ENCODE measurements at regions not wholly inside any gene's neighbourhood (a gene's known extent, or its start where the extent isn't known, plus 50 kb on each side); places are given as distances from the start of the nearest gene placed in this dataset.
A peak's percentile ranks its signal among the peaks of the same experiment; 100 is the strongest.
"Not testable (repeated sequence)": the region's sequence is repeated elsewhere in the genome, so short reads cannot be mapped to it uniquely, and the experiment has no call there.

DNA sequence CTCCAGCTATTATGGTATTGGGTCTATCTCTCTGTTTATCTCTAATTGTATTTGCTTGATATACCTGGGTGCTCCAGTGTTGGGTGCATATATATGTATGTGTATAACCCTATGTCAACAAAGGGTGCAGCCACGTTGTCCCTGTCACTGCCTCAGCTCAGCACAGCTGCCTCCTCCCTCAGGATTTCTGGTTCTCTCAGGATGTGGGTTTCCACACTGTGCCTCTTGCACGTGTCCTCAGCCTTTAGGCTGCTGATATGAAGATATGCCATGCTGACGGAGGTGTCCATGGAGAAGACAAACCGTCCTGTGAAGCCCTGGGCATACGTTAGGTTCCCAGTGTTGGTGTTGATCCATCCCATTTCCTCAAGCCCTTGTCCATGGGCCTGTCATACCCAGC lies 791.2 kb downstream of the TMEM121 start (continued):
- TF ChIP-seq, protein P1, sequence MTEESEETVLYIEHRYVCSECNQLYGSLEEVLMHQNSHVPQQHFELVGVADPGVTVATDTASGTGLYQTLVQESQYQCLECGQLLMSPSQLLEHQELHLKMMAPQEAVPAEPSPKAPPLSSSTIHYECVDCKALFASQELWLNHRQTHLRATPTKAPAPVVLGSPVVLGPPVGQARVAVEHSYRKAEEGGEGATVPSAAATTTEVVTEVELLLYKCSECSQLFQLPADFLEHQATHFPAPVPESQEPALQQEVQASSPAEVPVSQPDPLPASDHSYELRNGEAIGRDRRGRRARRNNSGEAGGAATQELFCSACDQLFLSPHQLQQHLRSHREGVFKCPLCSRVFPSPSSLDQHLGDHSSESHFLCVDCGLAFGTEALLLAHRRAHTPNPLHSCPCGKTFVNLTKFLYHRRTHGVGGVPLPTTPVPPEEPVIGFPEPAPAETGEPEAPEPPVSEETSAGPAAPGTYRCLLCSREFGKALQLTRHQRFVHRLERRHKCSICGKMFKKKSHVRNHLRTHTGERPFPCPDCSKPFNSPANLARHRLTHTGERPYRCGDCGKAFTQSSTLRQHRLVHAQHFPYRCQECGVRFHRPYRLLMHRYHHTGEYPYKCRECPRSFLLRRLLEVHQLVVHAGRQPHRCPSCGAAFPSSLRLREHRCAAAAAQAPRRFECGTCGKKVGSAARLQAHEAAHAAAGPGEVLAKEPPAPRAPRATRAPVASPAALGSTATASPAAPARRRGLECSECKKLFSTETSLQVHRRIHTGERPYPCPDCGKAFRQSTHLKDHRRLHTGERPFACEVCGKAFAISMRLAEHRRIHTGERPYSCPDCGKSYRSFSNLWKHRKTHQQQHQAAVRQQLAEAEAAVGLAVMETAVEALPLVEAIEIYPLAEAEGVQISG (CRISPR knock-in tag; IDR thresholded peaks at IDR 0.05): no peak
- no peak for TF ChIP-seq ZNF746 (CRISPR knock-in tag; IDR thresholded peaks at IDR 0.05)
- TF ChIP-seq, protein P2, sequence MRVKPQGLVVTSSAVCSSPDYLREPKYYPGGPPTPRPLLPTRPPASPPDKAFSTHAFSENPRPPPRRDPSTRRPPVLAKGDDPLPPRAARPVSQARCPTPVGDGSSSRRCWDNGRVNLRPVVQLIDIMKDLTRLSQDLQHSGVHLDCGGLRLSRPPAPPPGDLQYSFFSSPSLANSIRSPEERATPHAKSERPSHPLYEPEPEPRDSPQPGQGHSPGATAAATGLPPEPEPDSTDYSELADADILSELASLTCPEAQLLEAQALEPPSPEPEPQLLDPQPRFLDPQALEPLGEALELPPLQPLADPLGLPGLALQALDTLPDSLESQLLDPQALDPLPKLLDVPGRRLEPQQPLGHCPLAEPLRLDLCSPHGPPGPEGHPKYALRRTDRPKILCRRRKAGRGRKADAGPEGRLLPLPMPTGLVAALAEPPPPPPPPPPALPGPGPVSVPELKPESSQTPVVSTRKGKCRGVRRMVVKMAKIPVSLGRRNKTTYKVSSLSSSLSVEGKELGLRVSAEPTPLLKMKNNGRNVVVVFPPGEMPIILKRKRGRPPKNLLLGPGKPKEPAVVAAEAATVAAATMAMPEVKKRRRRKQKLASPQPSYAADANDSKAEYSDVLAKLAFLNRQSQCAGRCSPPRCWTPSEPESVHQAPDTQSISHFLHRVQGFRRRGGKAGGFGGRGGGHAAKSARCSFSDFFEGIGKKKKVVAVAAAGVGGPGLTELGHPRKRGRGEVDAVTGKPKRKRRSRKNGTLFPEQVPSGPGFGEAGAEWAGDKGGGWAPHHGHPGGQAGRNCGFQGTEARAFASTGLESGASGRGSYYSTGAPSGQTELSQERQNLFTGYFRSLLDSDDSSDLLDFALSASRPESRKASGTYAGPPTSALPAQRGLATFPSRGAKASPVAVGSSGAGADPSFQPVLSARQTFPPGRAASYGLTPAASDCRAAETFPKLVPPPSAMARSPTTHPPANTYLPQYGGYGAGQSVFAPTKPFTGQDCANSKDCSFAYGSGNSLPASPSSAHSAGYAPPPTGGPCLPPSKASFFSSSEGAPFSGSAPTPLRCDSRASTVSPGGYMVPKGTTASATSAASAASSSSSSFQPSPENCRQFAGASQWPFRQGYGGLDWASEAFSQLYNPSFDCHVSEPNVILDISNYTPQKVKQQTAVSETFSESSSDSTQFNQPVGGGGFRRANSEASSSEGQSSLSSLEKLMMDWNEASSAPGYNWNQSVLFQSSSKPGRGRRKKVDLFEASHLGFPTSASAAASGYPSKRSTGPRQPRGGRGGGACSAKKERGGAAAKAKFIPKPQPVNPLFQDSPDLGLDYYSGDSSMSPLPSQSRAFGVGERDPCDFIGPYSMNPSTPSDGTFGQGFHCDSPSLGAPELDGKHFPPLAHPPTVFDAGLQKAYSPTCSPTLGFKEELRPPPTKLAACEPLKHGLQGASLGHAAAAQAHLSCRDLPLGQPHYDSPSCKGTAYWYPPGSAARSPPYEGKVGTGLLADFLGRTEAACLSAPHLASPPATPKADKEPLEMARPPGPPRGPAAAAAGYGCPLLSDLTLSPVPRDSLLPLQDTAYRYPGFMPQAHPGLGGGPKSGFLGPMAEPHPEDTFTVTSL (CRISPR knock-in tag; IDR thresholded peaks at IDR 0.05; ENCODE audit: borderline replicate concordance): no peak

DNA sequence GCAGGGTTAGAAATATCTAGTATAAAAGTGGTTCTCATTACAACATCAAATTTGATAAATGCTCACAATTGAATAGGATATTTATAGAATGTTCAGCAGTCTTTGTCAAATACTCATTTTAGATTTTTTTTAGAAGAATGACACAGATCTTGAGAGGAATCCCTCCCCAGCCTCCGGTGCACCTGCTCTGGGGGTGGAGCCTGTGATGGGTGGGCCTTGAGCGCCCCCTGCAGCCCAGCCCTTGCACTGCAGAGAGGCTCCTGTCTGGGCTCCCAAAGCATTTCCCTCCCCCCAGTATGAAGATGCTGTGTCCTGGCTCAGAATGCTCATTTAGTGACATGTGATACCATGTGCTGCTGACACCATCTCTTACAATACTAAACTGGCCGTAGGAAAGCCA lies 792.3 kb downstream of the TMEM121 start:
- intact Hi-C loops (cut with micrococcal nuclease; ENCODE audit: unreplicated experiment): no loop called here
- no peaks in the 10 kb centered on the region for H3K4me1 ChIP-seq (ENCODE audit: insufficient read depth, low read length)

DNA sequence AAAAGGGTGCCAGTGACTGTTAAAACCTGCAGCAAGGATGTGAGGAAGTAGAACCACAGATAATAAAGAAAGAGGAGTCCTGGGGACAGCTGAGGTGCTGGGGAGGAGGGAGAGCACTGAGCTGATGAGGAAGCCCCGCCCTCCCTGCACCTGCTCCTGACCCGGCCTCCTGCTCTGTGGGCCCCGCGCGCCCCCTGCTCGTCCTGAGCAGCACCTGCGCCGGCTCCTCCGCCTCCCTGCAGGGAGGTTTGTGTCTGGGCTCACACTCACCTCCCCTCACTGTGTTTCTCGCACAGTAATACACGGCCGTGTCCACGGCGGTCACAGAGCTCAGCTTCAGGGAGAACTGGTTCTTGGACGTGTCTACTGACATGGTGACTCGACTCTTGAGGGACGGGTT lies 797.6 kb downstream of the TMEM121 start:
- DNase-seq (ENCODE audit: low spot score); intact Hi-C loops (cut with micrococcal nuclease; ENCODE audit: unreplicated experiment); FAIRE-seq; H3K9ac ChIP-seq (ENCODE audit: insufficient read depth, low read depth, low read length); CTCF ChIA-PET (ENCODE audit: low intra/inter-chr PET ratio, low total read pairs); ATAC-seq; H3K4me1 ChIP-seq (ENCODE audit: insufficient read depth, low read length); H3K9me3 ChIP-seq (ENCODE audit: low read length); H3K36me3 ChIP-seq (replicated peaks in 1 of 2; ENCODE audit: control insufficient read depth in 1 of 2, insufficient read depth in 2 of 2, low read length in 2 of 2); POLR2A ChIA-PET; H2AFZ ChIP-seq (ENCODE audit: low read length); H3K4me3 ChIP-seq (replicated peaks in 1 of 3; ENCODE audit: insufficient read depth in 1 of 3, low read depth in 2 of 3, low read length in 3 of 3); BruUV-seq (replicated peaks); in situ Hi-C loops (cut with HindIII; ENCODE audit: extremely low pct_ligation_motif_present, low pct_unique_long_range_greater_than_20kb); H4K20me1 ChIP-seq (ENCODE audit: insufficient read depth, low read length); H3K79me2 ChIP-seq (ENCODE audit: insufficient read depth, low read length); H3K27me3 ChIP-seq (ENCODE audit: control insufficient read depth in 1 of 2, insufficient read depth in 2 of 2, low read length in 2 of 2); H3K4me2 ChIP-seq (ENCODE audit: low read depth, low read length); H3K27ac ChIP-seq (ENCODE audit: extremely low read length, insufficient read depth, low read length): not testable (repeated sequence)
- WGBS (ENCODE audit: low lambda C conversion rate): 25% methylated on average over 10 of the region's 17 CpGs

More for the DNA sequence above, 792.3 kb downstream of the TMEM121 start:
- Histone ChIP-seq H3K79me2 (ENCODE audit: insufficient read depth, low read length) (no peaks in the 10 kb centered on the region), H3K9ac (ENCODE audit: insufficient read depth, low read depth, low read length) (no peak overlapping the region), H4K20me1 (ENCODE audit: insufficient read depth, low read length) (no peaks in the 10 kb centered on the region), H3K4me3 (replicated peaks in 1 of 3; ENCODE audit: insufficient read depth in 1 of 3, low read depth in 2 of 3, low read length in 3 of 3) (no peak overlapping the region), H3K36me3 (replicated peaks in 1 of 2; ENCODE audit: control insufficient read depth in 1 of 2, insufficient read depth in 2 of 2, low read length in 2 of 2) (no peaks in the 10 kb centered on the region), H3K4me2 (ENCODE audit: low read depth, low read length) (no peak overlapping the region), H3K27me3 (ENCODE audit: control insufficient read depth in 1 of 2, insufficient read depth in 2 of 2, low read length in 2 of 2) (no peaks in the 10 kb centered on the region), H3K27ac (ENCODE audit: extremely low read length, insufficient read depth, low read length) (no peak overlapping the region), H3K9me3 (ENCODE audit: low read length) (no peaks in the 10 kb centered on the region), H2AFZ (ENCODE audit: low read length) (no peak overlapping the region)
- in situ Hi-C loops (cut with HindIII; ENCODE audit: extremely low pct_ligation_motif_present, low pct_unique_long_range_greater_than_20kb): no loop called here
- DNase-seq (ENCODE audit: low spot score) (no peak), FAIRE-seq (no peak), ATAC-seq (no peak)
- BruUV-seq (replicated peaks): no TSS peak
- CTCF ChIA-PET (ENCODE audit: low intra/inter-chr PET ratio, low total read pairs): interaction anchor here (0.9 kb wide), 1 partner anchor 10 kb away, joined by 3 read pairs; no protein-coding TSS in a partner anchor
- no peak for TF ChIP-seq ZNF432 (CRISPR knock-in tag; IDR thresholded peaks at IDR 0.05; ENCODE audit: borderline replicate concordance)
- TF ChIP-seq, protein P3, sequence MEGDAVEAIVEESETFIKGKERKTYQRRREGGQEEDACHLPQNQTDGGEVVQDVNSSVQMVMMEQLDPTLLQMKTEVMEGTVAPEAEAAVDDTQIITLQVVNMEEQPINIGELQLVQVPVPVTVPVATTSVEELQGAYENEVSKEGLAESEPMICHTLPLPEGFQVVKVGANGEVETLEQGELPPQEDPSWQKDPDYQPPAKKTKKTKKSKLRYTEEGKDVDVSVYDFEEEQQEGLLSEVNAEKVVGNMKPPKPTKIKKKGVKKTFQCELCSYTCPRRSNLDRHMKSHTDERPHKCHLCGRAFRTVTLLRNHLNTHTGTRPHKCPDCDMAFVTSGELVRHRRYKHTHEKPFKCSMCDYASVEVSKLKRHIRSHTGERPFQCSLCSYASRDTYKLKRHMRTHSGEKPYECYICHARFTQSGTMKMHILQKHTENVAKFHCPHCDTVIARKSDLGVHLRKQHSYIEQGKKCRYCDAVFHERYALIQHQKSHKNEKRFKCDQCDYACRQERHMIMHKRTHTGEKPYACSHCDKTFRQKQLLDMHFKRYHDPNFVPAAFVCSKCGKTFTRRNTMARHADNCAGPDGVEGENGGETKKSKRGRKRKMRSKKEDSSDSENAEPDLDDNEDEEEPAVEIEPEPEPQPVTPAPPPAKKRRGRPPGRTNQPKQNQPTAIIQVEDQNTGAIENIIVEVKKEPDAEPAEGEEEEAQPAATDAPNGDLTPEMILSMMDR (CRISPR knock-in tag; IDR thresholded peaks at IDR 0.05): peak; percentile 43
- 0% methylated on average over 2 of the region's 3 CpGs for WGBS (ENCODE audit: low lambda C conversion rate)
- POLR2A ChIA-PET: no interaction called here

Measured in HepG2 (cell line).